Body of pancreas (tissue), 4 donors: ENCODE measurements at regions not wholly inside any gene's neighbourhood (a gene's known extent, or its start where the extent isn't known, plus 50 kb on each side); places are given as distances from the start of the nearest gene placed in this dataset.

Source experiments
- ATAC-seq: fragments of 150-250 bp; one replicate; pipeline ENCODE4 v1.9.1; 2016
- DNase-seq, 4 donors: peaks; one replicate each; pipeline ENCODE4 v3.0.0-alpha.2; 2019
- H3K27ac ChIP-seq, 4 donors: fragments of 200-600 bp; sonication (generic); 1 replicate in 3 of 4; 2 replicates in 1 of 4; pipeline versions ENCODE4 v1.5.1 to v1.6.1; 2016 to 2019; ENCODE audit warnings: mild to moderate bottlenecking in 1 of 4, mixed read lengths in 1 of 4, moderate library complexity in 1 of 4
- H3K27me3 ChIP-seq, 2 donors: fragments of 200-600 bp; sonication (generic); one replicate each; pipeline ENCODE4 v1.6.0; 2016; ENCODE audit warnings: mild to moderate bottlenecking in 1 of 2
- H3K36me3 ChIP-seq, 2 donors: fragments of 200-600 bp; sonication (generic); replicated peaks in 1 of 2; 2 replicates each; pipeline ENCODE4 v1.5.1; 2016; ENCODE audit warnings: low read depth in 2 of 2; ENCODE audit not compliant: insufficient read depth in 1 of 2
- H3K4me1 ChIP-seq: fragments of 200-600 bp; sonication (generic); one replicate; pipeline ENCODE4 v1.6.0; 2016
- H3K4me3 ChIP-seq, 2 donors: fragments of 200-600 bp; sonication (generic); 1 replicate in 1 of 2; 2 replicates in 1 of 2; pipeline ENCODE4 v1.5.1; 2016 to 2019
- H3K9me3 ChIP-seq, 3 donors: fragments of 200-600 bp; sonication (generic); 1 replicate in 2 of 3; 2 replicates in 1 of 3; pipeline ENCODE4 v1.5.1; 2016
- POLR2A ChIP-seq, 3 donors: fragments of 450-650 bp; IDR thresholded peaks; one replicate each; pipeline ENCODE4 v1.6.1; 2016; ENCODE audit warnings: antibody characterized with exemption in 3 of 3, mild to moderate bottlenecking in 2 of 3
- WGBS, 2 donors: methylation state at CpG; one replicate each; pipeline ENCODE4 v1.1.5; 2017; 5-methylcytosine and 5-hydroxymethylcytosine counted together
- intact Hi-C: fragments of 100-400 bp; cut with DNase I; formaldehyde crosslinking; loops from one replicate; pipeline ENCODE4 v1.15.1; 2023
- TF ChIP-seq, protein P1 (sequence below), 7 experiments: fragments of 450-650 bp in 4 of 7; fragments of 200-600 bp in 3 of 7; sonication (generic) in 3 of 7; IDR thresholded peaks; one replicate each; pipeline ENCODE4 v1.5.1; 2016 to 2019; ENCODE audit warnings: antibody characterized with exemption in 7 of 7

DNA sequence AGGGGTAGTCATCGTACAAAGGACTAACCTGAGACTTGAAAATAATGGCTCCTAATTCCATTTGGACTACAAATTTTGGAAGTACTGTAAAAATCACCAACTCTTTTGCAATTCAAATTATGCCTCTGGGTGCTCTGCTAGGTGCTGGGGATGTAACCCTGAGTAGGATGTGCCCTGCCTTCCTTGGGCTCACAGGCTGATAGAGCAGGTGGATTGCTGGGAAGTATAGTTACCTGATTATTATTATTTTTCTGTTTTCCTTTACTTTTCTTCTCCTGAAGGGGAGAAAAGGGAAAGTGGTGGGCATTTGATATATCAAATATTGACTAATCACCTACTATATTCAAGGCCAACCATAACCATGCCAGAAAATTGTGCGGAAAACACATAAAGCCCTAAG is 119.3 kb upstream of the RIOK3 start:
- Histone ChIP-seq H3K4me1 (peaks cover 10% of the 10 kb centered on the region), H3K4me3 (no peak overlapping the region), H3K27ac (no peak overlapping the region), H3K9me3 (no peaks in the 10 kb centered on the region), H3K27me3 (no peaks in the 10 kb centered on the region), H3K36me3 (no peaks in the 10 kb centered on the region)
- intact Hi-C loops, result no loop called here
- no peak for DNase-seq
- 44 to 48% methylated on average over 2 of the region's 2 CpGs for WGBS, 2 donors
- no peak for TF ChIP-seq POLR2A (IDR thresholded peaks at IDR 0.05)
- TF ChIP-seq, protein P1, sequence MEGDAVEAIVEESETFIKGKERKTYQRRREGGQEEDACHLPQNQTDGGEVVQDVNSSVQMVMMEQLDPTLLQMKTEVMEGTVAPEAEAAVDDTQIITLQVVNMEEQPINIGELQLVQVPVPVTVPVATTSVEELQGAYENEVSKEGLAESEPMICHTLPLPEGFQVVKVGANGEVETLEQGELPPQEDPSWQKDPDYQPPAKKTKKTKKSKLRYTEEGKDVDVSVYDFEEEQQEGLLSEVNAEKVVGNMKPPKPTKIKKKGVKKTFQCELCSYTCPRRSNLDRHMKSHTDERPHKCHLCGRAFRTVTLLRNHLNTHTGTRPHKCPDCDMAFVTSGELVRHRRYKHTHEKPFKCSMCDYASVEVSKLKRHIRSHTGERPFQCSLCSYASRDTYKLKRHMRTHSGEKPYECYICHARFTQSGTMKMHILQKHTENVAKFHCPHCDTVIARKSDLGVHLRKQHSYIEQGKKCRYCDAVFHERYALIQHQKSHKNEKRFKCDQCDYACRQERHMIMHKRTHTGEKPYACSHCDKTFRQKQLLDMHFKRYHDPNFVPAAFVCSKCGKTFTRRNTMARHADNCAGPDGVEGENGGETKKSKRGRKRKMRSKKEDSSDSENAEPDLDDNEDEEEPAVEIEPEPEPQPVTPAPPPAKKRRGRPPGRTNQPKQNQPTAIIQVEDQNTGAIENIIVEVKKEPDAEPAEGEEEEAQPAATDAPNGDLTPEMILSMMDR (IDR thresholded peaks at IDR 0.05), result no peak
- no peak for ATAC-seq

GRCh38 chr18:23334569-23334968 is 118.5 kb upstream of the RIOK3 start:
- H3K27ac ChIP-seq, result no peak overlapping the region
- H3K9me3 ChIP-seq, result no peaks in the 10 kb centered on the region
- peaks cover 10% of the 10 kb centered on the region for H3K4me1 ChIP-seq
- intact Hi-C loops, result no loop called here
- WGBS, 2 donors, result 94% methylated on average over 13 of the region's 13 CpGs
- no peak overlapping the region for H3K4me3 ChIP-seq
- no peak for TF ChIP-seq POLR2A (IDR thresholded peaks at IDR 0.05)
- TF ChIP-seq, protein P1 (IDR thresholded peaks at IDR 0.05), result no peak
- DNase-seq, result no peak
- no peaks in the 10 kb centered on the region for H3K27me3 ChIP-seq
- no peaks in the 10 kb centered on the region for H3K36me3 ChIP-seq
- no peak for ATAC-seq

GRCh38 chr18:23336101-23336500 is 117.0 kb upstream of the RIOK3 start:
- TF ChIP-seq, protein P1 (IDR thresholded peaks at IDR 0.05), result no peak
- no peak for TF ChIP-seq POLR2A (IDR thresholded peaks at IDR 0.05)
- no peaks in the 10 kb centered on the region for H3K27me3 ChIP-seq
- intact Hi-C loops, result no loop called here
- H3K9me3 ChIP-seq, result no peaks in the 10 kb centered on the region
- no peak for ATAC-seq
- 71 to 78% methylated on average over 6 of the region's 6 CpGs for WGBS, 2 donors
- H3K4me3 ChIP-seq, result no peak overlapping the region
- no peak overlapping the region for H3K27ac ChIP-seq
- DNase-seq, result no peak
- H3K4me1 ChIP-seq, result peaks cover 10% of the 10 kb centered on the region
- H3K36me3 ChIP-seq, result no peaks in the 10 kb centered on the region

DNA sequence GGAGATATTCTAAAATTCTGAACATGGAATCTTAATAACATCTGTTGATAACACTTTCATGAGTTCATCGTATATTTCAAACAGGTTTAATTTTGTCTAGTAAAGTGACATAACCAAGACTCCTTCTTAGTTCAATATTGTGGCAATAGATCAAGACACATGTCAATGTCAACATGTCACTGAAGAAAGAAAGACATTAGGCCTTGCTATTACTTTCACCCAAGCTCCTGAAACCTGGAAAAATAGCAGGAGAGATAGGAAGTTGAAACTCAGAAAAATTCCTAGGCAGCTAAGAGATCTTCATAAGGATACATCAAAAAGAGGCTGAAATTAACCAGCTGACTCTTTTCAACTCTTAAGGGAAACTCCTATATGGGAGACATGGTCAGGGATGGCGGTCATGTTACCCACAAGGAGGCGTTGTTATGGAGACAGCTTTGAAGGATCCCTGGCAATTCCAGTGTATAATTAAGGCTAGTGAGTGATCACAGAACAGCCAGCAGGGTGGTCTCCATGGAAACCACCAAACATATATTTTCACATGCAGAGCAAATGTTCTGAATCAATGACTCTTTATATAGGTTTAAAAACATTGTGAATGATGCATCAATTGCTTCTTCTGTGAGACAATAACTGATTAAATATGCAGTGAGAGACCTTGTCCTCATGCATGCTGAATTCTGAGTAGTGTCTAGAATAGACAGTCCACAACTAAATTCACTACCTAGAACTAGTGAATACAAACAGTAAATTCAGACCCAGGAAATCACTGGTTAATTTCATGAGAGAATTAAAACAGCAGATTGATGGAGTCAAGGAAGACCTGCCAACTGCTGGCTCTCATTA is 115.3 kb upstream of the RIOK3 start:
- DNase-seq (no peak), ATAC-seq (no peak)
- Histone ChIP-seq H3K27me3 (no peaks in the 10 kb centered on the region), H3K4me3 (no peak overlapping the region), H3K27ac (no peak overlapping the region), H3K4me1 (no peaks in the 10 kb centered on the region), H3K36me3 (no peaks in the 10 kb centered on the region), H3K9me3 (no peaks in the 10 kb centered on the region)
- 96 to 97% methylated on average over 3 of the region's 3 CpGs for WGBS, 2 donors
- intact Hi-C loops, result no loop called here
- no peak for TF ChIP-seq POLR2A (IDR thresholded peaks at IDR 0.05)
- TF ChIP-seq, protein P1 (IDR thresholded peaks at IDR 0.05), result no peak

DNA sequence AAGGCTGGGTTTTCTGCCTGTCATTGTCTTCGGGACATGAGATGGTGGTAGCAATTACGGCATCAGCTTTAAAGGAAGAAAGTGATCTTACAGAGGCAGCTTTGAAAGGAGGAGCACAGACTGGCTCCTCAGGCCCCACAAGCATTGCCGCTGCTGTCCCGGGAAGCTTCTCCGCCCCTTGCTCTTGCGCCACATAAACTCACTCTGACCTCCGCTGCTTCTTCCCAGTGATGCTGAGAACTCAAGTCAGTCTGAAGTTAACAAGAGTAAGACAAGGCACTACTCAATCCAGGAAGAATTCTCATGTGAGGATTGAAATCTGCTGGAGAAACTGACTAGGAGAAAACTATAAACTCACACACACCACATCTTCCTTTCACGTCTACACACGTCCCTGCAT is 112.4 kb upstream of the RIOK3 start:
- Histone ChIP-seq H3K36me3 (no peaks in the 10 kb centered on the region), H3K4me3 (no peak overlapping the region), H3K27me3 (no peaks in the 10 kb centered on the region), H3K27ac (no peak overlapping the region), H3K9me3 (no peaks in the 10 kb centered on the region), H3K4me1 (no peaks in the 10 kb centered on the region)
- 85 to 91% methylated on average over 9 of the region's 9 CpGs for WGBS, 2 donors
- ATAC-seq, result no peak
- intact Hi-C loops, result no loop called here
- DNase-seq, result peak in 1 of 4 donors; percentile 24
- TF ChIP-seq, protein P1 (IDR thresholded peaks at IDR 0.05), result no peak
- TF ChIP-seq POLR2A (IDR thresholded peaks at IDR 0.05), result no peak
